ENCODE measurements at regions not wholly inside any gene's neighbourhood (a gene's known extent, or its start where the extent isn't known, plus 50 kb on each side); places are given as distances from the start of the nearest gene placed in this dataset.

DNA sequence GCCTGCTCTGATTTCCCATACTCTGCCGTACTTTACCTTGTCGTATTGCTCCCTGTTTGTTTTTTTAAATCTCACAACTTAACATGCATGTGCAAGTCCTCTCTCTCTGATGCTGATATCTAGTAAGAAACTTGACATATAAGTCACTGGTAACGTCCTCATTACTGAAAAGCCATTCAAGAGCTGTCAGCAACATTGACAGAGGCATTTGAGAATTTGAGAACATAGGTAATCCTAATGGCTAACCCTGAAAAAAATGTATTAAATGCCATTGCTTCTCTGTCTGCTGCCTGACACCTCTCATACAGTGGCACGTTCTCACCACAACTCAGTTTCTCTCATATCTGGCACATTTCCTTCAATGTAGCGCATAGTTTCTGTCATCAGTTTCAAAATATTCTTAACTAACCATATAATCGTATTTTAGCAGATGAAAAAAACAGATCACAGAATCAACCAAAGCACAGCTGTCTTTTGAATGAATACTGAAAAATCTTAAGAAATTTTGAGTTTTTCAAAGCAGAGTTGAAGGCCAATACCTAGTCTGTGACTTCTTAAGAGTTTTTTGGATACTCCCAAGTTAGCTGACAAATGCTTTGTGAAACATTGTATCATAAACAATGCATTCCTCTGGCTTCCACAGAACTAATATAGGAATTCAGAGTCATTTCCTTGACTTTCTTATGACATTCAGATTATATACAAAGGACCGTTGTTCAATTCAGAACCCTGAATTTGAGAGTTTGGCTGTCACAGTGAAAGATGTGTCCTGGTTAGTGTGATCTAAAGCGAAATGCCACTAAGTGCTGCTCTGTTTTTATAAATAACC is 996.4 kb downstream of the C4orf33 start:
- Mint-ChIP-seq H3K27me3 (ENCODE audit: low read depth) (no peaks in the 10 kb centered on the region), H3K4me1 (ENCODE audit: low read depth) (peaks cover 7% of the 10 kb centered on the region), H3K4me3 (ENCODE audit: unreplicated experiment) (no peak overlapping the region), H3K36me3 (ENCODE audit: low read depth) (no peaks in the 10 kb centered on the region), H3K9me3 (ENCODE audit: low read depth) (peaks cover 2% of the 10 kb centered on the region), H3K27ac (ENCODE audit: unreplicated experiment) (no peak overlapping the region)
- no peak for DNase-seq (ENCODE audit: low spot score)
- TF ChIP-seq, protein P1, sequence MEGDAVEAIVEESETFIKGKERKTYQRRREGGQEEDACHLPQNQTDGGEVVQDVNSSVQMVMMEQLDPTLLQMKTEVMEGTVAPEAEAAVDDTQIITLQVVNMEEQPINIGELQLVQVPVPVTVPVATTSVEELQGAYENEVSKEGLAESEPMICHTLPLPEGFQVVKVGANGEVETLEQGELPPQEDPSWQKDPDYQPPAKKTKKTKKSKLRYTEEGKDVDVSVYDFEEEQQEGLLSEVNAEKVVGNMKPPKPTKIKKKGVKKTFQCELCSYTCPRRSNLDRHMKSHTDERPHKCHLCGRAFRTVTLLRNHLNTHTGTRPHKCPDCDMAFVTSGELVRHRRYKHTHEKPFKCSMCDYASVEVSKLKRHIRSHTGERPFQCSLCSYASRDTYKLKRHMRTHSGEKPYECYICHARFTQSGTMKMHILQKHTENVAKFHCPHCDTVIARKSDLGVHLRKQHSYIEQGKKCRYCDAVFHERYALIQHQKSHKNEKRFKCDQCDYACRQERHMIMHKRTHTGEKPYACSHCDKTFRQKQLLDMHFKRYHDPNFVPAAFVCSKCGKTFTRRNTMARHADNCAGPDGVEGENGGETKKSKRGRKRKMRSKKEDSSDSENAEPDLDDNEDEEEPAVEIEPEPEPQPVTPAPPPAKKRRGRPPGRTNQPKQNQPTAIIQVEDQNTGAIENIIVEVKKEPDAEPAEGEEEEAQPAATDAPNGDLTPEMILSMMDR (IDR thresholded peaks at IDR 0.05) = no peak

DNA sequence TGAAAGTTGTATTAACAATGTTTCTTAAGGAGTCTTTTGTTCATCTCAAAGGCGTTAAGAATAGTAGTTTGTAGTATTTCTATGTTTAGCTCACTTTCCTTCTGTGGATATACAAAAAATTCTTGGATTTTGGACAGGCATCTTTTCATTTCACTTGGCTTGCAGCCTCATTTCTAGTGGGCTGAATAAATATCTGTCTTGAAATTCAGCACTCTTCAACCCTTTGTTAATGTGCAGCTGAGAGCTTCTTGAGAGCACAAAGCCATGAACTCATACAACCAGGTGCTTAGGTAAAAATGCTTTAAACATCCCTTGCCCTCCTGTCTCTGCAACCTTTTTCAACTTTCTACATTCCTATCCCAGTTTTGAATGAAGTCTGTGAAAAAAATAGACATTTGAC is 1003.2 kb downstream of the C4orf33 start:
- Mint-ChIP-seq H3K27me3 (ENCODE audit: low read depth) (peaks cover 2% of the 10 kb centered on the region), H3K36me3 (ENCODE audit: low read depth) (no peaks in the 10 kb centered on the region), H3K4me1 (ENCODE audit: low read depth) (peaks cover 4% of the 10 kb centered on the region), H3K27ac (ENCODE audit: unreplicated experiment) (no peak overlapping the region), H3K4me3 (ENCODE audit: unreplicated experiment) (no peak overlapping the region), H3K9me3 (ENCODE audit: low read depth) (no peaks in the 10 kb centered on the region)
- TF ChIP-seq, protein P1 (IDR thresholded peaks at IDR 0.05) = no peak
- no peak for DNase-seq (ENCODE audit: low spot score)

DNA sequence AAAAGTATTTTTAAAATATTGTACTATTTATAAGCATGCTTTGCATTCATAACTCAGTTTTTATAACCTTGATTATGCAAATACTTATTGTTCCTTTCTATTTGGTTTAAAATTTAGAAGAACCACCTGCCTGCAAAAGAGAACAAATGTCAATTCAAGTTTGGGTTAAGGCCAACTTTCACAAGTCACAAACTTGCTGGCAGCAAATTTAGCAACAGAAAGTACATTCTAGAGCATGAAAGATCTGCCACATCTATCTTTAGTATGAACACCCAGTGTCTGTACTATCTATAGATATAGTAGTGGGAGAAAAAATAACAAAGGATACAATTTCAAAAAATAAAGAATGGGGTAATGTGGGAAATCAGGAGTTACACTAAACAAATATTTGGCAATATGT is 1014.2 kb downstream of the C4orf33 start:
- TF ChIP-seq, protein P1 (IDR thresholded peaks at IDR 0.05) = no peak
- H3K27ac Mint-ChIP-seq (ENCODE audit: unreplicated experiment) = no peak overlapping the region
- no peaks in the 10 kb centered on the region for H3K4me1 Mint-ChIP-seq (ENCODE audit: low read depth)
- no peak for DNase-seq (ENCODE audit: low spot score)
- H3K27me3 Mint-ChIP-seq (ENCODE audit: low read depth) = no peaks in the 10 kb centered on the region
- H3K36me3 Mint-ChIP-seq (ENCODE audit: low read depth) = peaks cover 1% of the 10 kb centered on the region
- H3K4me3 Mint-ChIP-seq (ENCODE audit: unreplicated experiment) = no peak overlapping the region
- H3K9me3 Mint-ChIP-seq (ENCODE audit: low read depth) = peaks cover 6% of the 10 kb centered on the region

DNA sequence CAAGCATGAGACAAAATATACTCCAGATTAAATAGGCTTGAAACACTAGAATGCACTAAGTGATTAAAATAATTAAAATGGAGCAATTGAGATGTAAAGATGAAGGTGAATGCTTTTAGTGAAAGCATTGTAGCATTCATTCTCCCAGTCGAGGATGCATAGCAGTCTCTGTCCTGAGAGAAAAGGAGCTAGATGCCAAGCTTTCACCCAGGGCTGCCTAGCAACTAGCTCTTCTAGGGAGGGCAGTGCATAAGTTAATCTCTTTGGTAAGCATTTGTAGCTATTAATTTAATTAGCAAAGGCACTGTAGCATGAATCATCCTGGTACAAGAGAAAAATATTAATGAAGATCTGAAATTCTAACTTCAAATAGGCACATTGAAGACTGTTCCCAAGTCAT is 1014.8 kb downstream of the C4orf33 start:
- no peak for DNase-seq (ENCODE audit: low spot score)
- no peak overlapping the region for H3K27ac Mint-ChIP-seq (ENCODE audit: unreplicated experiment)
- TF ChIP-seq, protein P1 (IDR thresholded peaks at IDR 0.05) = no peak
- H3K4me1 Mint-ChIP-seq (ENCODE audit: low read depth) = no peaks in the 10 kb centered on the region
- peaks cover 6% of the 10 kb centered on the region for H3K9me3 Mint-ChIP-seq (ENCODE audit: low read depth)
- peaks cover 1% of the 10 kb centered on the region for H3K36me3 Mint-ChIP-seq (ENCODE audit: low read depth)
- H3K27me3 Mint-ChIP-seq (ENCODE audit: low read depth) = no peaks in the 10 kb centered on the region
- H3K4me3 Mint-ChIP-seq (ENCODE audit: unreplicated experiment) = no peak overlapping the region

DNA sequence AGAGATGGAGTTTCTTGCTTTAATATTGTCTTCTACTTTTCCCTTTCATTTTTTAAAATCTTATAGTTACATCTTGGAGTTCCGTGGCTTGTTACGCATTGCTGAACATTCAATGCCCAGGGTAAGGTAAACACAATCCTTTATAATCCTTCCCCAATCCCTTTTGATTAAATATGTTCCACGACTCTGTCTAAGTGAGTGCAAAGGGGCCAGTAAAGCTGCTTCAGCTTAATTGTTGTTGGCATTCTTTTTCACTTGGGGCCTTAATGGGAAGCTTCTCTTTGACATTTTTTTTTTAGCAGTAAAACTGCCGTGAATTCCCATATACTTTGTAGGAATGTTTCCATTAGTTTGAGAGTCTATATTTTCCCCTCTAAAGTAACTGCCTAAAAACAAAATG is 1028.1 kb downstream of the C4orf33 start:
- H3K27me3 Mint-ChIP-seq (ENCODE audit: low read depth) = no peaks in the 10 kb centered on the region
- no peak overlapping the region for H3K27ac Mint-ChIP-seq (ENCODE audit: unreplicated experiment)
- TF ChIP-seq, protein P1 (IDR thresholded peaks at IDR 0.05) = no peak
- peaks cover 9% of the 10 kb centered on the region for H3K9me3 Mint-ChIP-seq (ENCODE audit: low read depth)
- no peaks in the 10 kb centered on the region for H3K4me1 Mint-ChIP-seq (ENCODE audit: low read depth)
- DNase-seq (ENCODE audit: low spot score) = no peak
- no peaks in the 10 kb centered on the region for H3K36me3 Mint-ChIP-seq (ENCODE audit: low read depth)
- no peak overlapping the region for H3K4me3 Mint-ChIP-seq (ENCODE audit: unreplicated experiment)

All from chondrocyte (in vitro differentiated cells).